AG04449 (cell line): ENCODE measurements at regions not wholly inside any gene's neighbourhood (a gene's known extent, or its start where the extent isn't known, plus 50 kb on each side); places are given as distances from the start of the nearest gene placed in this dataset.

Experiments
- CTCF ChIA-PET: fragments of 350-600 bp; formaldehyde crosslinking; extraction: SDS; loops from one replicate; lab custom pipeline; 2021; ENCODE audit warnings: antibody characterized with exemption; lab: Yijun Ruan, JAX
- POLR2A ChIA-PET: fragments of 400-600, 350-600 bp; formaldehyde crosslinking; extraction: SDS; loops from one replicate; lab custom pipeline; 2020; ENCODE audit warnings: antibody characterized with exemption, inconsistent platforms; lab: Yijun Ruan, JAX
- DNase-seq: peaks from one replicate; pipeline ENCODE4 v3.0.0-alpha.2; 2010; ENCODE audit warnings: low read depth, low spot score
- H3K4me3 ChIP-seq: 2 replicates; pipeline ENCODE4 v1.5.1; 2011; ENCODE audit warnings: low read depth, mild to moderate bottlenecking, control low read depth, low read length
- CTCF ChIP-seq: IDR thresholded peaks from one replicate; pipeline ENCODE4 v1.5.1; 2011; ENCODE audit warnings: mild to moderate bottlenecking, moderate library complexity, low read length, control low read depth, inconsistent platforms; ENCODE audit not compliant: insufficient read depth; ENCODE audit errors: missing control alignments

- CTCF ChIA-PET: interaction anchor here (1.0 kb wide), 1 partner anchor 63 kb away, joined by 3 read pairs; no protein-coding TSS in a partner anchor
- no peak for DNase-seq
- TF ChIP-seq CTCF: no peak
- POLR2A ChIA-PET: no interaction called here
- H3K4me3 ChIP-seq: no peak overlapping the region
These were observed 274.9 kb downstream of the GADD45G start for GRCh38 chr9:89879701-89880100.

- no peak overlapping the region for H3K4me3 ChIP-seq
- no peak for DNase-seq
- TF ChIP-seq CTCF: no peak
- CTCF ChIA-PET: no interaction called here
- POLR2A ChIA-PET: no interaction called here
These were observed 275.3 kb downstream of the GADD45G start for GRCh38 chr9:89880161-89880560.

- CTCF ChIA-PET: no interaction called here
These were observed 275.9 kb downstream of the GADD45G start for GRCh38 chr9:89880721-89881120.

GRCh38 chr9:89881431-89881830 is 276.6 kb downstream of the GADD45G start:
- ChIA-PET POLR2A (no interaction called here), CTCF (no interaction called here)
- DNase-seq: no peak

More at GRCh38 chr9:89880721-89881120, 275.9 kb downstream of the GADD45G start:
- DNase-seq: no peak
- no peak overlapping the region for H3K4me3 ChIP-seq
- TF ChIP-seq CTCF: no peak
- POLR2A ChIA-PET: no interaction called here

GRCh38 chr9:89882930-89883361 is 278.1 kb downstream of the GADD45G start:
- no peak for TF ChIP-seq CTCF
- ChIA-PET CTCF (no interaction called here), POLR2A (no interaction called here)
- no peak overlapping the region for H3K4me3 ChIP-seq
- no peak for DNase-seq

More at GRCh38 chr9:89881431-89881830, 276.6 kb downstream of the GADD45G start:
- no peak for TF ChIP-seq CTCF
- H3K4me3 ChIP-seq: no peak overlapping the region

DNA sequence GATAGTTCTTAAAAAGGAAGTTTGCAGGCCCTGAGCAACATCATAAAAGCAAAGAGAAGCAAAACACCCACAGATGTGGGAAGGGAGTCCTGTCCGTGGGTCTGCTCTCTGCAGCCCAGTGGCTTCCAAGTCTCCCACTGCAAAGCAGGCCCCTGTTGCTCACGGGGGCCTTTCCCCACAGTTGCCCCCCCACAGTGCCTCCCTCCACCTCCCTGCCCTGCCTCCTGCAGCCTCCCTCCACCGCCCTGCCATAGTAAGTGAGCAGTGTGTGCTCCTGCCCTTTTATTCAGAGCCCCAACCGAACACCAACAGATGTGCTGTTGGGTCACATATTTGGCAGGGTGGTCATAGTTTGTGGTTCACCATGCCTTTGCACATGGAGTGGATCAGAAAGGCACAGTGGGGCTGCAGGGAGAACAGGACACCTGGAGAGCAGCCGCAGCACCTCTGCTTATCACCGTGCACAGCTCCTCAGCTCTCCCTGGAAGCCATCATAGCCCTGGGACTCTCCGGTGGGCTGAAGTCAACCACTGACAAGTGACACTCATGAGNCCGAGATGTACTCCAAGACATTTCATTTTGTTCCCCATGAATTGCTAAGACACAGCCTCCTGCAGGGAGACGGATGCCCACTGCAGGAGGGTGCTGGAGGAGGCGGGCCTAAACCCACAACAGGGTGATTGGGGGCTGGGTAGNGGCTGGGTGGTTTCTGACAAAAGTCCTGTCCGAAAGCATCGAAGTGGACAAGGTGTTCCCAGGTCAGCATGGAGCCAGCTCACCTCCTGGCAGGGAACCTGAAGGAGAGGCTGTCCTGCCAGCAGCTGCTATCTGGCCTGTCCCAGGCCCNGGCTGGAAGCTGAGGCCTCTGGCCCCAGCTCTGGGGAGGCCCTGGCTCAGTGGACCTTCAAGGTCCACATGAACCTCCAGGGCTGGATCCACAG is 278.9 kb downstream of the GADD45G start:
- no peak for TF ChIP-seq CTCF
- no peak for DNase-seq
- ChIA-PET CTCF (no interaction called here), POLR2A (no interaction called here)
- no peak overlapping the region for H3K4me3 ChIP-seq
